Endothelial cell of umbilical vein (primary cell): ENCODE measurements at regions not wholly inside any gene's neighbourhood (a gene's known extent, or its start where the extent isn't known, plus 50 kb on each side); places are given as distances from the start of the nearest gene placed in this dataset.

ENCODE experiments used
- BruUV-seq: library from RNA; stranded (reverse); fragments of 400-500 nt; replicated peaks from 2 replicates; lab custom pipeline; 2021; lab: Mats Ljungman, UMichigan
- CTCF ChIA-PET: fragments of 300-600, 350-600 bp; sonication (Branson Sonifier 250); formaldehyde crosslinking; loops from one replicate; lab custom pipeline; 2021; ENCODE audit warnings: antibody characterized with exemption, inconsistent platforms; lab: Charles Lee
- POLR2A ChIA-PET: fragments of 300-600, 350-600 bp; sonication (Branson Sonifier 250); formaldehyde crosslinking; loops from one replicate; lab custom pipeline; 2021; ENCODE audit warnings: antibody characterized with exemption, inconsistent platforms; lab: Charles Lee
- DNase-seq: peaks from one replicate; pipeline ENCODE4 v3.0.0-alpha.2; 2011; ENCODE audit warnings: low read depth, low spot score
- FAIRE-seq: peaks from 2 replicates; lab custom pipeline; 2011; peaks lifted over from hg19 to GRCh38; lab: Jason Lieb, UNC
- H2AFZ ChIP-seq: 2 replicates; pipeline ENCODE4 v1.6.0; 2012; ENCODE audit warnings: low read depth, low read length, control low read depth, inconsistent platforms
- H3K27ac ChIP-seq: 2 replicates; pipeline ENCODE4 v1.5.1; 2011; ENCODE audit warnings: low read depth, mild to moderate bottlenecking, control low read depth, low read length, moderate library complexity; ENCODE audit not compliant: insufficient read depth
- H3K27me3 ChIP-seq, 2 experiments: 2 replicates each; pipeline versions ENCODE4 v1.6.0 to v1.6.1; 2011; ENCODE audit warnings: low read length in 2 of 2, mixed read lengths in 1 of 2; ENCODE audit not compliant: control insufficient read depth in 2 of 2, insufficient read depth in 2 of 2
- H3K36me3 ChIP-seq, 2 experiments: 2 replicates in 1 of 2; 3 replicates in 1 of 2; pipeline ENCODE4 v1.5.1; 2011; ENCODE audit warnings: low read length in 2 of 2, mild to moderate bottlenecking in 1 of 2, moderate library complexity in 1 of 2; ENCODE audit not compliant: control insufficient read depth in 2 of 2, insufficient read depth in 2 of 2; ENCODE audit errors: extremely low read depth in 1 of 2
- H3K4me1 ChIP-seq: 3 replicates; pipeline ENCODE4 v1.5.1; 2011; ENCODE audit warnings: mild to moderate bottlenecking, low read length; ENCODE audit not compliant: control insufficient read depth, insufficient read depth; ENCODE audit errors: extremely low read depth
- H3K4me2 ChIP-seq: 2 replicates; pipeline ENCODE4 v1.6.1; 2011; ENCODE audit warnings: low read length, control low read depth, mixed read lengths; ENCODE audit not compliant: insufficient read depth
- H3K4me3 ChIP-seq, 3 experiments: fragments of 200-600 bp in 1 of 3; sonication (generic), shearing (Covaris generic) in 1 of 3; replicated peaks in 1 of 3; 2 replicates each; pipeline ENCODE4 v1.5.1; 2011 to 2016; ENCODE audit warnings: control low read depth in 3 of 3, low read length in 3 of 3, mild to moderate bottlenecking in 2 of 3, inconsistent platforms in 1 of 3, low read depth in 1 of 3, moderate library complexity in 1 of 3; ENCODE audit not compliant: insufficient read depth in 1 of 3
- H3K79me2 ChIP-seq: 2 replicates; pipeline ENCODE4 v1.6.0; 2012; ENCODE audit warnings: low read length, inconsistent platforms; ENCODE audit not compliant: control insufficient read depth, insufficient read depth
- H3K9ac ChIP-seq: replicated peaks from 2 replicates; pipeline ENCODE3; 2011; ENCODE audit warnings: low read length, control low read depth; ENCODE audit not compliant: insufficient read depth; ENCODE audit errors: extremely low read depth
- H3K9me1 ChIP-seq: replicated peaks from 3 replicates; pipeline ENCODE4 v1.6.0; 2011; ENCODE audit warnings: mild to moderate bottlenecking, low read length; ENCODE audit not compliant: control insufficient read depth, insufficient read depth; ENCODE audit errors: extremely low read depth
- H3K9me3 ChIP-seq: replicated peaks from 2 replicates; pipeline ENCODE4 v1.5.1; 2012; ENCODE audit warnings: low read length, inconsistent platforms; ENCODE audit not compliant: control insufficient read depth, insufficient read depth
- H4K20me1 ChIP-seq: replicated peaks from 2 replicates; pipeline ENCODE3; 2011; ENCODE audit warnings: mild to moderate bottlenecking, low read length; ENCODE audit not compliant: control insufficient read depth, insufficient read depth; ENCODE audit errors: extremely low read depth
- CTCF ChIP-seq, 2 donors: IDR thresholded peaks; 1 replicate in 1 of 2; 2 replicates in 1 of 2; pipeline ENCODE4 v1.5.1; 2011; ENCODE audit warnings: low read length in 2 of 2, mild to moderate bottlenecking in 2 of 2, moderate library complexity in 2 of 2, control low read depth in 1 of 2, inconsistent platforms in 1 of 2, low read depth in 1 of 2; ENCODE audit not compliant: insufficient read depth in 1 of 2; ENCODE audit errors: extremely low read depth in 1 of 2
- EZH2 ChIP-seq: IDR thresholded peaks from 2 replicates; pipeline ENCODE4 v1.6.1; 2012; ENCODE audit warnings: borderline replicate concordance, low read depth, mild to moderate bottlenecking, moderate library complexity, low read length, inconsistent platforms; ENCODE audit not compliant: severe bottlenecking
- FOS ChIP-seq: IDR thresholded peaks from 2 replicates; pipeline ENCODE4 v1.6.1; 2011; ENCODE audit warnings: mild to moderate bottlenecking, low read length, moderate library complexity, borderline replicate concordance; ENCODE audit not compliant: insufficient read depth
- GATA2 ChIP-seq: IDR thresholded peaks from 2 replicates; pipeline ENCODE4 v1.7.0; 2011; ENCODE audit warnings: low read depth, mild to moderate bottlenecking, moderate library complexity, mixed read lengths, low read length; ENCODE audit not compliant: insufficient read length, insufficient read depth
- JUN ChIP-seq: IDR thresholded peaks from 2 replicates; pipeline ENCODE4 v1.6.1; 2011; ENCODE audit warnings: borderline replicate concordance, low read depth; ENCODE audit not compliant: insufficient read length, insufficient read depth
- MAX ChIP-seq: IDR thresholded peaks from 2 replicates; pipeline ENCODE4 v1.6.1; 2011; ENCODE audit not compliant: insufficient read depth, insufficient read length
- MYC ChIP-seq: IDR thresholded peaks from one replicate; pipeline ENCODE4 v1.6.1; 2011; ENCODE audit warnings: mild to moderate bottlenecking, low read depth, low read length
- POLR2A ChIP-seq: IDR thresholded peaks from 2 replicates; pipeline ENCODE4 v1.6.1; 2012; ENCODE audit warnings: low read depth, mild to moderate bottlenecking, control low read depth, low read length
- POLR2AphosphoS5 ChIP-seq: IDR thresholded peaks from 2 replicates; pipeline ENCODE4 v1.6.1; 2012; ENCODE audit warnings: low read depth, mild to moderate bottlenecking, control low read depth, low read length, moderate library complexity; ENCODE audit not compliant: insufficient read depth
- dilution Hi-C: fragments of 300-500 bp; cut with MboI; formaldehyde crosslinking; loops from one replicate; pipeline ENCODE4 v1.15.0; 2019; ENCODE audit warnings: low sequenced_read_pairs; ENCODE audit not compliant: extremely low pct_ligation_motif_present
- intact Hi-C: fragments of 100-400 bp; cut with micrococcal nuclease; formaldehyde crosslinking; loops from one replicate; pipeline ENCODE4 v1.10.0; 2022

- no peaks in the 10 kb centered on the region for H4K20me1 ChIP-seq
- no peak overlapping the region for H2AFZ ChIP-seq
- H3K4me1 ChIP-seq = no peaks in the 10 kb centered on the region
- no peaks in the 10 kb centered on the region for H3K9me3 ChIP-seq
- CTCF ChIA-PET = no interaction called here
- no peak overlapping the region for H3K4me2 ChIP-seq
- POLR2A ChIA-PET = no interaction called here
- no peak for TF ChIP-seq MAX
- TF ChIP-seq FOS = no peak
- no peak for TF ChIP-seq GATA2
- no peak for TF ChIP-seq EZH2
- no peak for TF ChIP-seq CTCF (IDR thresholded peaks at IDR 0.05; ENCODE audit: extremely low read depth in 1 of 2, insufficient read depth in 1 of 2, low read depth in 1 of 2, low read length in 2 of 2)
- TF ChIP-seq JUN = no peak
- TF ChIP-seq MYC = no peak
- no peak for TF ChIP-seq POLR2A
- TF ChIP-seq POLR2AphosphoS5 = no peak
- intact Hi-C loops (no loop called here), dilution Hi-C loops (no loop called here)
- BruUV-seq = no TSS peak
- no peaks in the 10 kb centered on the region for H3K9me1 ChIP-seq
- no peak overlapping the region for H3K4me3 ChIP-seq
- no peak overlapping the region for H3K9ac ChIP-seq
- H3K36me3 ChIP-seq = no peaks in the 10 kb centered on the region
- FAIRE-seq = no peak
- no peaks in the 10 kb centered on the region for H3K79me2 ChIP-seq
- DNase-seq = no peak
- H3K27me3 ChIP-seq = no peaks in the 10 kb centered on the region
- H3K27ac ChIP-seq = no peak overlapping the region
Measured at GRCh38 chr11:70819022-70819421, 420.7 kb downstream of the CTTN start.
